SK-N-SH (cell line): ENCODE measurements at regions not wholly inside any gene's neighbourhood (a gene's known extent, or its start where the extent isn't known, plus 50 kb on each side); places are given as distances from the start of the nearest gene placed in this dataset.

Experiments used
- CTCF ChIA-PET: fragments of 300-600, 350-600 bp; formaldehyde crosslinking; extraction: SDS; loops from one replicate; lab custom pipeline; 2021; lab: Yijun Ruan, JAX
- POLR2A ChIA-PET: fragments of 350-600 bp; sonication (Branson Sonifier 250); formaldehyde crosslinking; extraction: SDS; loops from one replicate; lab custom pipeline; 2020; ENCODE audit warnings: antibody characterized with exemption, inconsistent platforms; lab: Yijun Ruan, JAX
- DNase-seq: peaks from one replicate; pipeline ENCODE4 v3.0.0; 2012
- H2AFZ ChIP-seq: fragments of 200-600 bp; sonication (generic); 2 replicates; pipeline ENCODE4 v1.8.1; 2016; ENCODE audit warnings: antibody characterized with exemption, mild to moderate bottlenecking, low read depth
- H3F3A ChIP-seq: fragments of 200-600 bp; sonication (generic); replicated peaks from 2 replicates; pipeline ENCODE3; 2016; ENCODE audit warnings: antibody characterized with exemption, mild to moderate bottlenecking; ENCODE audit not compliant: insufficient read depth
- H3K27ac ChIP-seq, 2 experiments: fragments of 200-500 bp in 1 of 2; fragments of 200-600 bp in 1 of 2; sonication (Bioruptor generic) in 1 of 2; sonication (generic), shearing (Covaris generic) in 1 of 2; 2 replicates each; pipeline versions ENCODE4 v1.5.1 to v1.6.1; 2014 to 2016; ENCODE audit warnings: low read depth in 2 of 2, inconsistent platforms in 1 of 2, low read length in 1 of 2, mild to moderate bottlenecking in 1 of 2, mixed read lengths in 1 of 2
- H3K27me3 ChIP-seq: fragments of 200-600 bp; sonication (generic), shearing (Covaris generic); 2 replicates; pipeline ENCODE4 v1.6.1; 2016; ENCODE audit warnings: mixed run types; ENCODE audit not compliant: insufficient read depth
- H3K36me3 ChIP-seq, 2 experiments: fragments of 200-500 bp in 1 of 2; fragments of 200-600 bp in 1 of 2; sonication (Bioruptor generic) in 1 of 2; sonication (generic) in 1 of 2; replicated peaks in 1 of 2; 2 replicates each; pipeline versions ENCODE3 to v1.5.1; 2014 to 2016; ENCODE audit warnings: low read length in 1 of 2, mild to moderate bottlenecking in 1 of 2; ENCODE audit not compliant: insufficient read depth in 2 of 2, control insufficient read depth in 1 of 2
- H3K4me1 ChIP-seq, 2 experiments: fragments of 200-500 bp in 1 of 2; fragments of 200-600 bp in 1 of 2; sonication (Bioruptor generic) in 1 of 2; sonication (generic), shearing (Covaris generic) in 1 of 2; 2 replicates each; pipeline versions ENCODE4 v1.5.1 to v1.6.1; 2014 to 2016; ENCODE audit warnings: low read depth in 1 of 2, low read length in 1 of 2, mixed run types in 1 of 2; ENCODE audit not compliant: insufficient read depth in 2 of 2, control insufficient read depth in 1 of 2
- H3K4me2 ChIP-seq: fragments of 200-600 bp; sonication (generic), shearing (Covaris generic); 2 replicates; pipeline ENCODE4 v1.6.1; 2017; ENCODE audit warnings: mixed run types
- H3K4me3 ChIP-seq, 2 experiments: fragments of 200-500 bp in 1 of 2; fragments of 200-600 bp in 1 of 2; sonication (Bioruptor generic) in 1 of 2; sonication (generic), shearing (Covaris generic) in 1 of 2; 2 replicates each; pipeline versions ENCODE4 v1.5.1 to v1.8.1; 2014 to 2016; ENCODE audit warnings: low read depth in 2 of 2, inconsistent platforms in 1 of 2, low read length in 1 of 2, mild to moderate bottlenecking in 1 of 2, mixed read lengths in 1 of 2, moderate library complexity in 1 of 2
- H3K79me2 ChIP-seq: fragments of 200-600 bp; sonication (generic); 2 replicates; pipeline ENCODE4 v1.8.1; 2017; ENCODE audit warnings: mild to moderate bottlenecking; ENCODE audit not compliant: insufficient read depth
- H3K9ac ChIP-seq: fragments of 200-600 bp; sonication (generic); 2 replicates; pipeline ENCODE4 v1.6.1; 2017; ENCODE audit warnings: mixed run types
- H3K9me2 ChIP-seq: fragments of 200-600 bp; sonication (generic); 2 replicates; pipeline ENCODE4 v1.6.1; 2017; ENCODE audit warnings: mixed run types
- H3K9me3 ChIP-seq: fragments of 200-600 bp; sonication (generic); 2 replicates; pipeline ENCODE4 v1.6.1; 2017; ENCODE audit warnings: mixed run types, mild to moderate bottlenecking, moderate library complexity
- H4K20me1 ChIP-seq: fragments of 200-600 bp; sonication (generic); 2 replicates; pipeline ENCODE4 v1.6.1; 2017; ENCODE audit warnings: mild to moderate bottlenecking, mixed run types; ENCODE audit not compliant: insufficient read depth
- EP300 ChIP-seq, 2 experiments: IDR thresholded peaks; 2 replicates each; pipeline versions ENCODE4 v1.4.0 to v1.6.1; 2012; ENCODE audit warnings: borderline replicate concordance in 1 of 2, low read depth in 1 of 2, low read length in 1 of 2
- EZH2phosphoT487 ChIP-seq: fragments of 200-600 bp; sonication (generic); IDR thresholded peaks from 2 replicates; pipeline ENCODE4 v1.6.1; 2017; ENCODE audit warnings: low read depth, mixed run types, mild to moderate bottlenecking, antibody characterized with exemption, moderate library complexity, borderline replicate concordance
- FOSL2 ChIP-seq: IDR thresholded peaks from 2 replicates; pipeline ENCODE4 v1.4.0; 2012; ENCODE audit warnings: low read depth, mild to moderate bottlenecking, moderate library complexity, borderline replicate concordance
- FOXJ3 ChIP-seq: sonication (generic); formaldehyde crosslinking; IDR thresholded peaks from 2 replicates; pipeline ENCODE4 v1.5.1; 2020; ENCODE audit warnings: mild to moderate bottlenecking, missing genetic modification reagents
- GABPA ChIP-seq: IDR thresholded peaks from 2 replicates; pipeline ENCODE4 v1.4.0; 2012; ENCODE audit warnings: low read depth, mild to moderate bottlenecking
- GATA2 ChIP-seq: sonication (generic); formaldehyde crosslinking; IDR thresholded peaks from 2 replicates; pipeline ENCODE4 v1.5.0; 2020; ENCODE audit warnings: mild to moderate bottlenecking, missing genetic modification reagents
- NRF1 ChIP-seq: IDR thresholded peaks from 2 replicates; pipeline ENCODE4 v1.6.1; 2012; ENCODE audit warnings: low read depth, mild to moderate bottlenecking, low read length
- POLR2AphosphoS5 ChIP-seq: IDR thresholded peaks from 2 replicates; pipeline ENCODE4 v1.6.1; 2012; ENCODE audit warnings: low read depth, low read length
- RAD21 ChIP-seq: IDR thresholded peaks from 2 replicates; pipeline ENCODE4 v1.6.1; 2012; ENCODE audit warnings: mild to moderate bottlenecking, low read length
- RCOR1 ChIP-seq: fragments of 150-350 bp; IDR thresholded peaks from 2 replicates; pipeline ENCODE4 v1.6.1; 2017; ENCODE audit warnings: antibody characterized with exemption, low read length
- USF1 ChIP-seq: IDR thresholded peaks from 2 replicates; pipeline ENCODE4 v1.4.0; 2012; ENCODE audit warnings: low read depth, borderline replicate concordance
- ZBTB33 ChIP-seq: IDR thresholded peaks from 2 replicates; pipeline ENCODE4 v1.4.0; 2012; ENCODE audit warnings: low read depth, borderline replicate concordance
- WGBS: methylation state at CpG from one replicate; pipeline ENCODE4 v1.1.6; 2017; ENCODE audit warnings: low lambda C conversion rate; 5-methylcytosine and 5-hydroxymethylcytosine counted together
- TF ChIP-seq, protein P1 (sequence below): IDR thresholded peaks from 2 replicates; pipeline ENCODE4 v1.6.1; 2012; ENCODE audit warnings: mild to moderate bottlenecking, low read depth, low read length, moderate library complexity
- TF ChIP-seq, protein P2 (sequence below): IDR thresholded peaks from 2 replicates; pipeline ENCODE4; 2012

DNA sequence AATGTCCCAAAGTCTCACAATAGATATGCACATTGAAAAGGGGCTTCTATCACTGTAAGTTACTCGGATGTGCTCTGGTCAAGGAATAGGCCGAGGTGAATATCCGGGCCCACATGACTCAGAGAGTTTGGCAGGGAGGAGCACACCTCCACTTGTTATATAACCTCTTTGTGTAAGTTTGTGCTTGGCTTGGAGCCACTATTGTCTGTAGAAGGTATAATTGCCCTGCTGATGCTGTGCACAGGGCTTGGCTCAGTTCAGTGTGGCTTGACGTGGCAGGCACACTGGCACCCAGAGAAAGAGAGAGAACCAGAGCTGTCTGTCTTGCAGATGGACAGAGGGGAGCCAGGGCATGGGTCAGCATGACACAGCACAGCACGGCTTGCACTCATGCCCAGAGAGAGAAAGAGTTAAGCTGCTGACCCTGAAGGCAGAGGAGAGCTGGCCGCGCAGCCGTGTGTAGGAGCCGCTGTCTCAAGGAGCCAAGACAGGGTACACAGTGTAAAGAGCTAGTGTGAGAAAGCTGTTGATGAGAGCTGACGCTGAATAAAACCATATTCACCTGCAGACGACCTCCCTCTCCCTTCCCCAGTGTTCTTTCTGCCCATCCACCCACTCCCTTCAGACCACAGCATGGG lies 482.5 kb downstream of the C6orf118 start:
- Histone ChIP-seq H3K4me1 (no peaks in the 10 kb centered on the region), H3K27me3 (no peaks in the 10 kb centered on the region), H3K9me3 (peaks cover 10% of the 10 kb centered on the region; the same call in 1 of the 2 replicates), H3K4me3 (no peak overlapping the region), H3K4me2 (no peak overlapping the region), H3K9me2 (no peaks in the 10 kb centered on the region; the same call in 1 of the 2 replicates), H2AFZ (no peak overlapping the region), H3F3A (no peaks in the 10 kb centered on the region), H3K79me2 (no peaks in the 10 kb centered on the region), H3K9ac (no peak overlapping the region), H3K27ac (no peak overlapping the region), H4K20me1 (no peaks in the 10 kb centered on the region)
- no peak for DNase-seq
- POLR2A ChIA-PET = no interaction called here
- 52% methylated on average over 11 of the region's 11 CpGs for WGBS
- TF ChIP-seq USF1 (no peak), EP300 (IDR thresholded peaks at IDR 0.05; ENCODE audit: borderline replicate concordance in 1 of 2, low read depth in 1 of 2, low read length in 1 of 2) (no peak), RCOR1 (no peak), RAD21 (no peak), ZBTB33 (no peak), NRF1 (no peak), EZH2phosphoT487 (no peak), FOXJ3 (CRISPR knock-in tag) (no peak), GABPA (no peak), GATA2 (CRISPR knock-in tag) (no peak), POLR2AphosphoS5 (no peak), FOSL2 (no peak)
- TF ChIP-seq, protein P1, sequence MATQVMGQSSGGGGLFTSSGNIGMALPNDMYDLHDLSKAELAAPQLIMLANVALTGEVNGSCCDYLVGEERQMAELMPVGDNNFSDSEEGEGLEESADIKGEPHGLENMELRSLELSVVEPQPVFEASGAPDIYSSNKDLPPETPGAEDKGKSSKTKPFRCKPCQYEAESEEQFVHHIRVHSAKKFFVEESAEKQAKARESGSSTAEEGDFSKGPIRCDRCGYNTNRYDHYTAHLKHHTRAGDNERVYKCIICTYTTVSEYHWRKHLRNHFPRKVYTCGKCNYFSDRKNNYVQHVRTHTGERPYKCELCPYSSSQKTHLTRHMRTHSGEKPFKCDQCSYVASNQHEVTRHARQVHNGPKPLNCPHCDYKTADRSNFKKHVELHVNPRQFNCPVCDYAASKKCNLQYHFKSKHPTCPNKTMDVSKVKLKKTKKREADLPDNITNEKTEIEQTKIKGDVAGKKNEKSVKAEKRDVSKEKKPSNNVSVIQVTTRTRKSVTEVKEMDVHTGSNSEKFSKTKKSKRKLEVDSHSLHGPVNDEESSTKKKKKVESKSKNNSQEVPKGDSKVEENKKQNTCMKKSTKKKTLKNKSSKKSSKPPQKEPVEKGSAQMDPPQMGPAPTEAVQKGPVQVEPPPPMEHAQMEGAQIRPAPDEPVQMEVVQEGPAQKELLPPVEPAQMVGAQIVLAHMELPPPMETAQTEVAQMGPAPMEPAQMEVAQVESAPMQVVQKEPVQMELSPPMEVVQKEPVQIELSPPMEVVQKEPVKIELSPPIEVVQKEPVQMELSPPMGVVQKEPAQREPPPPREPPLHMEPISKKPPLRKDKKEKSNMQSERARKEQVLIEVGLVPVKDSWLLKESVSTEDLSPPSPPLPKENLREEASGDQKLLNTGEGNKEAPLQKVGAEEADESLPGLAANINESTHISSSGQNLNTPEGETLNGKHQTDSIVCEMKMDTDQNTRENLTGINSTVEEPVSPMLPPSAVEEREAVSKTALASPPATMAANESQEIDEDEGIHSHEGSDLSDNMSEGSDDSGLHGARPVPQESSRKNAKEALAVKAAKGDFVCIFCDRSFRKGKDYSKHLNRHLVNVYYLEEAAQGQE = no peak
- TF ChIP-seq, protein P2, sequence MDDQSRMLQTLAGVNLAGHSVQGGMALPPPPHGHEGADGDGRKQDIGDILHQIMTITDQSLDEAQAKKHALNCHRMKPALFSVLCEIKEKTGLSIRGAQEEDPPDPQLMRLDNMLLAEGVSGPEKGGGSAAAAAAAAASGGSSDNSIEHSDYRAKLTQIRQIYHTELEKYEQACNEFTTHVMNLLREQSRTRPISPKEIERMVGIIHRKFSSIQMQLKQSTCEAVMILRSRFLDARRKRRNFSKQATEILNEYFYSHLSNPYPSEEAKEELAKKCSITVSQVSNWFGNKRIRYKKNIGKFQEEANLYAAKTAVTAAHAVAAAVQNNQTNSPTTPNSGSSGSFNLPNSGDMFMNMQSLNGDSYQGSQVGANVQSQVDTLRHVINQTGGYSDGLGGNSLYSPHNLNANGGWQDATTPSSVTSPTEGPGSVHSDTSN = no peak
- TF ChIP-seq, all 33 proteins: peak for 0
- CTCF ChIA-PET = no interaction called here
- no peaks in the 10 kb centered on the region for H3K36me3 ChIP-seq
